ENCODE measurements at regions not wholly inside any gene's neighbourhood (a gene's known extent, or its start where the extent isn't known, plus 50 kb on each side); places are given as distances from the start of the nearest gene placed in this dataset.

DNA sequence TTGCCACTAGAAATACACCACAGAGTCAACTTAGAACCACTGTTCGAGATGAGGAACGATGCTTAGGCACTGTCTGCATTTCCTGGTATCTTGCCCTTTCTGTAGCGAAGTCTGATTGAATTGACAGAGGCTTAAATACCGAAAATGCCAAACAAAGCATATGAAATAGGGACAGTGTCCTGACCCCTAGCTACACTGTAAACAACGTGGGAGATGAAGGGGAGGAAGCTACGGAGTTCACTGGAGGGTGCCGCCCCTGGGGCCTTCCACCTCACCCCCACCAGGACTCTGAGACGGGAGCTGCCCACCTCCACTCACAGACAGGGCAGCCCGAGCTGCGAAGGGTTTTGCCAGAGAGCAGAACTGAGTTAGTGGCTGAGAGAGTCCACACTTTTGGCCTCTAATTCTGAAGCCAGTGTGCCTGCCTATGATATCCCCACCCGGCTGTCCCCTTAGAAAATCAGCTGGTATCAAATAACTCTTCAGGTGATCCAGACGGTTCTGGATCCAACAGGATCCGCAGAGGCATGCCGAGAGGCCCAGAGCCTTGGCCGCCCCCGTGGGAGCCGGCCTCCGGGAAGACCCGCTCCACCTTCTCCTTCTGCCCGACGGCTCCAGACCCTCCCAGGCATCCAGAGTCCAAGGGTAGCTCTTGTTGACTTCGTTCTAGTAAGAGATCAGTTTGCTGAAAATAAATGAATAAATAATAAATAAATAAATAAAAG lies 230.7 kb upstream of the DIO3 start:
- FAIRE-seq (no peak), DNase-seq (ENCODE audit: insufficient read length, low spot score) (no peak)
- TF ChIP-seq, protein P1, sequence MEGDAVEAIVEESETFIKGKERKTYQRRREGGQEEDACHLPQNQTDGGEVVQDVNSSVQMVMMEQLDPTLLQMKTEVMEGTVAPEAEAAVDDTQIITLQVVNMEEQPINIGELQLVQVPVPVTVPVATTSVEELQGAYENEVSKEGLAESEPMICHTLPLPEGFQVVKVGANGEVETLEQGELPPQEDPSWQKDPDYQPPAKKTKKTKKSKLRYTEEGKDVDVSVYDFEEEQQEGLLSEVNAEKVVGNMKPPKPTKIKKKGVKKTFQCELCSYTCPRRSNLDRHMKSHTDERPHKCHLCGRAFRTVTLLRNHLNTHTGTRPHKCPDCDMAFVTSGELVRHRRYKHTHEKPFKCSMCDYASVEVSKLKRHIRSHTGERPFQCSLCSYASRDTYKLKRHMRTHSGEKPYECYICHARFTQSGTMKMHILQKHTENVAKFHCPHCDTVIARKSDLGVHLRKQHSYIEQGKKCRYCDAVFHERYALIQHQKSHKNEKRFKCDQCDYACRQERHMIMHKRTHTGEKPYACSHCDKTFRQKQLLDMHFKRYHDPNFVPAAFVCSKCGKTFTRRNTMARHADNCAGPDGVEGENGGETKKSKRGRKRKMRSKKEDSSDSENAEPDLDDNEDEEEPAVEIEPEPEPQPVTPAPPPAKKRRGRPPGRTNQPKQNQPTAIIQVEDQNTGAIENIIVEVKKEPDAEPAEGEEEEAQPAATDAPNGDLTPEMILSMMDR (IDR thresholded peaks at IDR 0.05; ENCODE audit: insufficient read depth, missing control alignments): no peak

DNA sequence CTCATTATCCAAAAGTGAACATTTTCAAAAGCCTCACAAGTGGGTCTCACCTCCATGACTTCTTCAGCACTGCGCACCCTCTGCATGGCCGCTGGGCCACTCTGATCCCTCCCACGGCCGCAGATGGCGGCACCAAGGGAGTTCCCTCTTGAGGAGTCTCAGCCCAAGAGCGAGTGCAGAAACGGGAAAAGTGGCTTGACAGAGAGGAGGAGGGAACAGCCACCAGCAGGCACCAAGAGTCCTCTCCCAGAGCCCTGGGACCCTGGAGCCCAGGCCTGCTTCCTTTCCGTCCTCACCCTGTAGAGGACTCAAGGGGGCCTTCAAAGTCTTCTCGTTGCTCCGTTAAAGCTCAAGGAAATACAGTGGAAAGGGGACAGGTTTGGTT lies 230.2 kb upstream of the DIO3 start:
- DNase-seq (ENCODE audit: insufficient read length, low spot score) (no peak), FAIRE-seq (no peak)
- TF ChIP-seq, protein P1 (IDR thresholded peaks at IDR 0.05; ENCODE audit: insufficient read depth, missing control alignments): no peak

DNA sequence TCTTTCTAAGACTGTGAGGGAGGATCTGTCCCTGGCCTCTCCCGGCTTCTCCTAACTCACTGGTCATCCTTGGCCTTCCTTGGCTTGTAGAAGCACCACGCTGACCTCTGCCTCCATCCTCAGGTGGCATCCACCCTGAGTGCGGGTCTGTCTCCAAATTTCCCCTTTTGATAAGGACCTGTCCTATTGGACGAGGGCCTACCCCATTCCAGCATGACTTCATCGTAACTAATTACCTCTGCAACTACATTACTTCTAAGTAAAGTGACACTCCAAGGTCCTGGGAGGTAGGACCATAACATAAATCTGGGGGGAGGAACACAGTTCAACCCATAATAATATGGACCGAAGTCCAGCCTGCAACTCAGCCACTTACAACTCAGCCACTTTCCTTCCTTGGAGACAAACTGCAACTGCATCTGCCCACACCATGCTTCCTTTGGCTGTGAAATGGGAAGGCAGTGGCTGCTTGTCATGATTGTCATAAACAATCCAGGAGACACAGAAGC lies 229.6 kb upstream of the DIO3 start:
- FAIRE-seq: no peak
- TF ChIP-seq, protein P1 (IDR thresholded peaks at IDR 0.05; ENCODE audit: insufficient read depth, missing control alignments): no peak
- DNase-seq (ENCODE audit: insufficient read length, low spot score): no peak

DNA sequence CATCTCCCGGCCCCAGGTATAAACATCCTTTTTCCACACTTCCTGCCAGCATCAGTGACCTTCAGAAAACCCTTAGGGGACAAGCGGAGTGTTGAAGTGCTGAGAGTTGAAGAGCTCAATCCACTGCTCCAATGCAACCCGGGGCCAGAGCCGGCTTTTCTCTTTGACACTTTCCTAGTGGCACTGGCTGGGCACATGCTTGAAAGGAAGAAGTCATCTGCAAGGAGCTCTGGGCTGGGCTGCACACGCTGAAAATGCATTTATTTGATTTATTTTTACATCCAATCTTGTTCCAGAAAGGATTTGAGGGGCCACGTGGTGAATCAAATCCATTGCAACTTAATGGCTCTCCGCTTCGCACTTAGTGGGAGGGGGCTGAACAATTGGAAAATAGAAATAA lies 229.0 kb upstream of the DIO3 start:
- DNase-seq (ENCODE audit: insufficient read length, low spot score): no peak
- FAIRE-seq: no peak
- TF ChIP-seq, protein P1 (IDR thresholded peaks at IDR 0.05; ENCODE audit: insufficient read depth, missing control alignments): no peak

DNA sequence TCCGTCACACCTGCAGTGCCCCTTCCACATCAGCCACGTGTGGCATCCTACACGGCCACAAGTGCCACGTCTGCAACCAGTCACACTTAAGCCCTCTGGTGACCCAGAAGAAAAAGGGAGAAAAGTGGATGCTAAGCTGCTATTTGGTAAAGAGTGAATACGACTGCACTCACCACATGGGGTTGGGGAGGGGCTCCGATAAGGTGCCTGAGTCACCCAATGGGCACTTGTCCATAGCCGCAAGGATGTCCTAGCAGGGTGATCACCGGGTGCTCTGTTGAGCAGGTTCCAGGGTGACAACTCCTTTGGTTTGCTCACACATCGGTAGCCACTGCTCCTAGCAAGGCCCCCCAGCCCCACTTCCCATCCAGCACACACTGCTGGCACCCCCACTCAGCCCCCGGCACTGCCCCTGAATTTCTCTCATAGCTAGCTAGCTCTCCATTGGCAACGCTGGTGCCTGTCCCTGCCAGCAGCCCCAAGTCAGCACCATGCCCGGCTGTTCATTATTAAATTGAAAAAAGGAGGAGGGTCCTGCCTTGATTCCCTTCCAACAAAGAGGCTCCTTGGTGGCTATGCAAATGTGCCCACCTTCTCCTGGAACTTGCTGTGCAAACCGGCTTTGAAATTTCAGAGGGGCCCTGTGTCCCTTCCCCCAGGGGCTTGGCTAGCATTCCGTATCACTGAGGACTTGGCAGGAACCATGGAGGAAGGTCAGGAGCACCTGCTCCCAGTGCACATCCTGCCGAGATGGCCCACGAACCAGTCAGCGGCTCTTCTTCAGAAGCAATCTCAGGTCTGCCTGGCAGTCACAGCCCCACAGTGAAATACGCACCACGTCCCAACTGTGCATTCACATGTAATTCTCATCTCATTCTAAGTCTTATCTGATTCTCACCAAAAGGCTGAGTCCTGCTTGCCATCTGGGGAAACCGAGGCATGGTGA lies 227.7 kb upstream of the DIO3 start:
- no peak for DNase-seq (ENCODE audit: insufficient read length, low spot score)
- no peak for FAIRE-seq
- TF ChIP-seq, protein P1 (IDR thresholded peaks at IDR 0.05; ENCODE audit: insufficient read depth, missing control alignments): no peak

DNA sequence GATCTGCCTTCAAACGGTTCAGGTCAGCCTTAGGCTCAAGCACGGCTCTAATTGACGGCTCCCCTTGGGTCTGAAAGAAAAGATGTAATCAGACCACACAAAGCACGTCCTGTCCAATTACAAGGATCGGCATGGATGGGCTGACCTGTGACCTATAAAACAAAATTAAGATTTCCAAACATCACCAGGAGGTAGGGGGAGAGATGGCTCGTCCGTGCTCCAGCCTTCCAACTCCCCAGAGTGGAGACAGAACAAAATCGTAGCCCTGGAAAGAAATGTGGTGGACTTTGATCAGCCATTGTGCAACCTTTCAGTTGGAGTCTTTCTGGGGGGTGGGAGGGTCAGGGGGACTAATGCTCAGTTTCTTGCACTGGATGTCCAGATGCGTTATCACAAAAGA lies 226.6 kb upstream of the DIO3 start:
- TF ChIP-seq, protein P1 (IDR thresholded peaks at IDR 0.05; ENCODE audit: insufficient read depth, missing control alignments): no peak
- no peak for DNase-seq (ENCODE audit: insufficient read length, low spot score)
- no peak for FAIRE-seq
